DND-41 (cell line): ENCODE measurements at regions not wholly inside any gene's neighbourhood (a gene's known extent, or its start where the extent isn't known, plus 50 kb on each side); places are given as distances from the start of the nearest gene placed in this dataset.

ENCODE experiments used
- ATAC-seq: fragments of 200-7000 bp; cut with Tn5 transposase; 3 replicates; pipeline ENCODE4 v1.9.1; 2021; ENCODE audit warnings: low read depth; ENCODE audit not compliant: insufficient read depth
- DNase-seq: peaks from one replicate; pipeline ENCODE4 v3.0.0-alpha.2; 2020
- H2AFZ ChIP-seq: 2 replicates; pipeline ENCODE4 v1.6.0; 2012; ENCODE audit warnings: low read depth, low read length
- H3K27ac ChIP-seq: 2 replicates; pipeline ENCODE4 v1.5.1; 2012; ENCODE audit warnings: low read length, inconsistent platforms
- H3K27me3 ChIP-seq: fragments of 200-600 bp; sonication (generic); 2 replicates; pipeline ENCODE4 v1.6.0; 2012; ENCODE audit warnings: low read length, mild to moderate bottlenecking, inconsistent platforms; ENCODE audit not compliant: insufficient read depth, poor library complexity
- H3K36me3 ChIP-seq: 2 replicates; pipeline ENCODE4 v1.5.1; 2012; ENCODE audit warnings: low read length, inconsistent platforms; ENCODE audit not compliant: insufficient read depth
- H3K4me1 ChIP-seq: 2 replicates; pipeline ENCODE4 v1.5.1; 2012; ENCODE audit warnings: mild to moderate bottlenecking, low read length; ENCODE audit not compliant: insufficient read depth
- H3K4me2 ChIP-seq: 2 replicates; pipeline ENCODE4 v1.6.0; 2012; ENCODE audit warnings: mild to moderate bottlenecking, moderate library complexity, low read length, inconsistent platforms; ENCODE audit not compliant: insufficient read depth
- H3K4me3 ChIP-seq, 2 experiments: fragments of 200-600 bp in 1 of 2; shearing (Covaris generic) in 1 of 2; 2 replicates each; pipeline ENCODE4 v1.5.1; 2012 to 2016; ENCODE audit warnings: inconsistent platforms in 2 of 2, low read length in 2 of 2, mild to moderate bottlenecking in 2 of 2, low read depth in 1 of 2, moderate library complexity in 1 of 2
- H3K79me2 ChIP-seq: 2 replicates; pipeline ENCODE4 v1.6.0; 2012; ENCODE audit warnings: low read length, inconsistent platforms; ENCODE audit not compliant: insufficient read depth
- H3K9ac ChIP-seq: 2 replicates; pipeline ENCODE4 v1.6.0; 2012; ENCODE audit warnings: low read depth, mild to moderate bottlenecking, inconsistent platforms, low read length, moderate library complexity
- H3K9me3 ChIP-seq: 2 replicates; pipeline ENCODE4 v1.5.1; 2012; ENCODE audit warnings: low read length, moderate library complexity, mild to moderate bottlenecking, inconsistent platforms; ENCODE audit not compliant: insufficient read depth, severe bottlenecking
- H4K20me1 ChIP-seq: 2 replicates; pipeline ENCODE4 v1.6.0; 2012; ENCODE audit warnings: low read length; ENCODE audit not compliant: insufficient read depth
- EZH2 ChIP-seq: IDR thresholded peaks from 3 replicates; pipeline ENCODE4 v1.6.1; 2012; ENCODE audit warnings: borderline replicate concordance, low read depth, mild to moderate bottlenecking, moderate library complexity, low read length, inconsistent platforms; ENCODE audit not compliant: severe bottlenecking
- TF ChIP-seq, protein P1 (sequence below): IDR thresholded peaks from 2 replicates; pipeline ENCODE4 v1.5.1; 2012; ENCODE audit warnings: borderline replicate concordance, low read length, moderate library complexity, mild to moderate bottlenecking; ENCODE audit not compliant: poor library complexity, severe bottlenecking; ENCODE audit errors: extremely low read depth

DNA sequence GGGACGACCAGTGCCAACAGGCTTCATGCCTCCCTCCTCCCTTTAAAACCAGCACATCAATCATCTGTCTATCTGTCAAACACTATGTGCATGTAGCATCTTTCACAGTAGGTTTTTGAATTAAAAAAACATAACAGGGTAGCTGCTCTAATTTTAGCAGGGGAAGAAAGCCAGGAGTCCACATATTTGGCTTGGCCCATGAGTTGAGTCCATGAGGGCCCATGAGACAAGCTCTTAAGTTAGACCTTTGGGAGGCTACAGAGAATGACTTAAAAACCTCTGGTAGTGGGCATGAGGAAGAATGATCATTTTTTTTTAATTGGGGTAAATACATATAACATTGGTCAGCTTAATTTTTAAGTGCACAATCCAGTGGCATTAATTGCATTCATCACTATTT, 194.9 kb downstream of the UTRN start:
- Histone ChIP-seq H3K36me3 (peaks cover 65% of the 10 kb centered on the region), H4K20me1 (no peaks in the 10 kb centered on the region), H2AFZ (no peak overlapping the region), H3K4me3 (no peak overlapping the region), H3K4me1 (no peaks in the 10 kb centered on the region), H3K9me3 (no peaks in the 10 kb centered on the region), H3K27ac (no peak overlapping the region), H3K9ac (no peak overlapping the region), H3K27me3 (no peaks in the 10 kb centered on the region), H3K79me2 (no peaks in the 10 kb centered on the region), H3K4me2 (no peak overlapping the region)
- no peak for TF ChIP-seq EZH2
- TF ChIP-seq, protein P1, sequence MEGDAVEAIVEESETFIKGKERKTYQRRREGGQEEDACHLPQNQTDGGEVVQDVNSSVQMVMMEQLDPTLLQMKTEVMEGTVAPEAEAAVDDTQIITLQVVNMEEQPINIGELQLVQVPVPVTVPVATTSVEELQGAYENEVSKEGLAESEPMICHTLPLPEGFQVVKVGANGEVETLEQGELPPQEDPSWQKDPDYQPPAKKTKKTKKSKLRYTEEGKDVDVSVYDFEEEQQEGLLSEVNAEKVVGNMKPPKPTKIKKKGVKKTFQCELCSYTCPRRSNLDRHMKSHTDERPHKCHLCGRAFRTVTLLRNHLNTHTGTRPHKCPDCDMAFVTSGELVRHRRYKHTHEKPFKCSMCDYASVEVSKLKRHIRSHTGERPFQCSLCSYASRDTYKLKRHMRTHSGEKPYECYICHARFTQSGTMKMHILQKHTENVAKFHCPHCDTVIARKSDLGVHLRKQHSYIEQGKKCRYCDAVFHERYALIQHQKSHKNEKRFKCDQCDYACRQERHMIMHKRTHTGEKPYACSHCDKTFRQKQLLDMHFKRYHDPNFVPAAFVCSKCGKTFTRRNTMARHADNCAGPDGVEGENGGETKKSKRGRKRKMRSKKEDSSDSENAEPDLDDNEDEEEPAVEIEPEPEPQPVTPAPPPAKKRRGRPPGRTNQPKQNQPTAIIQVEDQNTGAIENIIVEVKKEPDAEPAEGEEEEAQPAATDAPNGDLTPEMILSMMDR, result no peak
- ATAC-seq (no peak), DNase-seq (no peak)

DNA sequence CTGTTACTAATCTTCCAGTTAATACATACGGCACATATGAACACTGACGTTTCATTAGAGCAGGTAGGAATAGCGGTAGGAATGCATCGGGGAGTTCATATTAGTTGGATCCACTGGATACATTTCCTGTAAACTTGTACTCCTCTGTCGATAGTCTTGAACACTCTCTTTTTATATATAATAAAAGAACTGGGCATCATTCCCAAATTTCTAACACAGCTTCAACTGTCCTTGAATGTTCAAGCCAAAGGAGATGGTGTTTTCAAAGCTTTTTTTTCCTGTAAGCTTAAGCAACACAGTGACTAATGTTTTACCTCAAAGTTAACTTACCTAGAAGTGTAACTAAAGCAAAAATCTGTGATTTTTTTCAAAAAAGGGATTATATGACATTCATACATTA, 195.3 kb downstream of the UTRN start:
- ATAC-seq (no peak), DNase-seq (no peak)
- no peak overlapping the region for H3K27ac ChIP-seq
- H3K9me3 ChIP-seq, result no peaks in the 10 kb centered on the region
- no peak overlapping the region for H3K9ac ChIP-seq
- H2AFZ ChIP-seq, result no peak overlapping the region
- H3K36me3 ChIP-seq, result peaks cover 65% of the 10 kb centered on the region
- no peaks in the 10 kb centered on the region for H3K4me1 ChIP-seq
- no peaks in the 10 kb centered on the region for H3K27me3 ChIP-seq
- H3K79me2 ChIP-seq, result no peaks in the 10 kb centered on the region
- H3K4me2 ChIP-seq, result no peak overlapping the region
- no peak overlapping the region for H3K4me3 ChIP-seq
- H4K20me1 ChIP-seq, result no peaks in the 10 kb centered on the region
- no peak for TF ChIP-seq EZH2
- TF ChIP-seq, protein P1, result no peak

DNA sequence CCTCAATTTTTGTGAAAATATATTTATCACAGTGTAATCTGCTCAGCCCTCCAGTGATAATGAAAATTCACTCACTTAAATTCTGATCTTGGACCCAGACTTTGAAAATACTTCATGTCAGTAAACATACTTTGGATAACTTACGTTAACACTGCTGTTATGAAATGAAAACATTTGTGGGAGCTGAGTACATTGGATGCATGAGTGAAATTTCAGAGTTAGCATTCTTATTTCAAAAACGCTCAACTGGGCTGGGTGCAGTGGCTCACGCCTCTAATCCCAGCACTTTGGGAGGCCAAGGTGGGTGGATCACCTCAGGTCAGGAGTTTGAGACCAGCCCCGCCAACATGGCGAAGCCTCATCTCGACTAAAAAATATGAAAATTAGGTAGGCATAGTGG, 196.4 kb downstream of the UTRN start:
- H2AFZ ChIP-seq, result no peak overlapping the region
- ATAC-seq, result no peak
- TF ChIP-seq EZH2, result no peak
- TF ChIP-seq, protein P1, result no peak
- no peak overlapping the region for H3K9ac ChIP-seq
- peaks cover 61% of the 10 kb centered on the region for H3K36me3 ChIP-seq
- no peaks in the 10 kb centered on the region for H3K9me3 ChIP-seq
- H4K20me1 ChIP-seq, result no peaks in the 10 kb centered on the region
- no peaks in the 10 kb centered on the region for H3K27me3 ChIP-seq
- H3K4me1 ChIP-seq, result no peaks in the 10 kb centered on the region
- no peak for DNase-seq
- H3K27ac ChIP-seq, result no peak overlapping the region
- no peak overlapping the region for H3K4me3 ChIP-seq
- no peaks in the 10 kb centered on the region for H3K79me2 ChIP-seq
- no peak overlapping the region for H3K4me2 ChIP-seq

DNA sequence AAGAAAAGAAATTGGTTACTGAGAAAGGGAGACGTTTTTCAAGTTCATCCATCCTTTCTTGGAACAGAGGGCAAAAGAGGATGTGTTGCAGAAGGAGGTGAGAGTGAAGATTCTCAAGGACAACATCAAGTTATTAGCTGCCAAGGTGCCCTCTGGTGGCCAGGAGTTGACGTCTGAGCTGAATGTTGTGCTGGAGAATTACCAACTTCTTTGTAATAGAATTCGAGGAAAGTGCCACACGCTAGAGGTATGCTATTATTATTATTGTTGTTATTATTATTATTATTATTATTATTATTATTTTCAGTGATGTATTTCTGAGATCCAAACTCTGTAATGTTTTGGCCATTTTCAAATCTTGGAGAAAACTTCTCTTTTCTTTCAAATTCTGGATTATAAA, 197.0 kb downstream of the UTRN start:
- Histone ChIP-seq H3K79me2 (no peaks in the 10 kb centered on the region), H3K4me1 (no peaks in the 10 kb centered on the region), H3K4me3 (no peak overlapping the region), H4K20me1 (no peaks in the 10 kb centered on the region), H3K9ac (no peak overlapping the region), H3K27me3 (no peaks in the 10 kb centered on the region), H3K9me3 (no peaks in the 10 kb centered on the region), H3K4me2 (no peak overlapping the region), H3K36me3 (peaks cover 59% of the 10 kb centered on the region), H3K27ac (no peak overlapping the region), H2AFZ (no peak overlapping the region)
- ATAC-seq, result peak; percentile 95
- TF ChIP-seq EZH2, result no peak
- TF ChIP-seq, protein P1, result peak; percentile 82
- DNase-seq, result peak; percentile 82
